ENCODE measurements at regions not wholly inside any gene's neighbourhood (a gene's known extent, or its start where the extent isn't known, plus 50 kb on each side); places are given as distances from the start of the nearest gene placed in this dataset.

GRCh38 chr12:4171742-4172141, 101.8 kb upstream of the CCND2 start:
- no peak for TF ChIP-seq POLR2A (IDR thresholded peaks at IDR 0.05; ENCODE audit: low read length)
- no peak for TF ChIP-seq EP300 (IDR thresholded peaks at IDR 0.05)
- TF ChIP-seq CTCF (IDR thresholded peaks at IDR 0.05) = no peak
- no peak for TF ChIP-seq RCOR1 (IDR thresholded peaks at IDR 0.05; ENCODE audit: low read depth, low read length)
- no peak for TF ChIP-seq PBX3 (IDR thresholded peaks at IDR 0.05)
- TF ChIP-seq RAD21 (conservative IDR thresholded peaks at IDR 0.05 in 1 of 2, IDR thresholded peaks at IDR 0.05 in 1 of 2) = no peak
- TF ChIP-seq ESRRA (IDR thresholded peaks at IDR 0.05; ENCODE audit: borderline replicate concordance, low read length) = no peak
- TF ChIP-seq CBX8 (IDR thresholded peaks at IDR 0.05) = no peak
- TF ChIP-seq REST (IDR thresholded peaks at IDR 0.05) = no peak
- no peak for TF ChIP-seq HOXB13 (CRISPR knock-in tag; IDR thresholded peaks at IDR 0.05; ENCODE audit: low read depth)
- no peak for TF ChIP-seq GATA3 (IDR thresholded peaks at IDR 0.05; ENCODE audit: borderline replicate concordance)
- TF ChIP-seq HOXA7 (CRISPR knock-in tag; IDR thresholded peaks at IDR 0.05) = no peak
- TF ChIP-seq CBX2 (IDR thresholded peaks at IDR 0.05; ENCODE audit: borderline replicate concordance, low read depth) = no peak
